CD4-positive, alpha-beta T cell (primary cell): ENCODE measurements at regions not wholly inside any gene's neighbourhood (a gene's known extent, or its start where the extent isn't known, plus 50 kb on each side); places are given as distances from the start of the nearest gene placed in this dataset.

Experiments used
- ATAC-seq: fragments of 200-7000 bp; cut with Tn5 transposase; one replicate; pipeline ENCODE4 v1.10.0; 2022; ENCODE audit warnings: mild to moderate bottlenecking; ENCODE audit not compliant: poor library complexity
- CTCF ChIA-PET: fragments of 350-600 bp; sonication (Branson Sonifier 250); formaldehyde crosslinking; loops from one replicate; lab custom pipeline; 2021; ENCODE audit warnings: antibody characterized with exemption, inconsistent platforms; lab: Charles Lee
- POLR2A ChIA-PET: fragments of 350-600 bp; sonication (Branson Sonifier 250); formaldehyde crosslinking; loops from one replicate; lab custom pipeline; 2021; ENCODE audit warnings: antibody characterized with exemption, inconsistent platforms; lab: Charles Lee
- DNase-seq, 14 experiments: peaks; one replicate each; pipeline ENCODE4 v3.0.0-alpha.2; 2013 to 2020; ENCODE audit warnings: mixed read lengths in 2 of 14
- H3K27ac ChIP-seq, 2 donors: one replicate each; pipeline versions ENCODE4 v1.5.1 to v1.7.0; 2013; ENCODE audit warnings: low read length in 2 of 2, low read depth in 1 of 2, mild to moderate bottlenecking in 1 of 2
- H3K27me3 ChIP-seq, 2 experiments: 1 replicate in 1 of 2; 2 replicates in 1 of 2; pipeline versions ENCODE4 v1.6.1 to v1.7.0; 2013; ENCODE audit warnings: low read length in 2 of 2, control low read depth in 1 of 2, mild to moderate bottlenecking in 1 of 2, moderate library complexity in 1 of 2; ENCODE audit not compliant: insufficient read depth in 2 of 2, control insufficient read depth in 1 of 2
- H3K36me3 ChIP-seq: one replicate; pipeline ENCODE4 v1.6.1; 2013; ENCODE audit warnings: low read length, control low read depth; ENCODE audit not compliant: insufficient read depth
- H3K4me1 ChIP-seq: one replicate; pipeline ENCODE4 v1.6.1; 2013; ENCODE audit warnings: low read length, control low read depth; ENCODE audit not compliant: insufficient read depth
- H3K4me3 ChIP-seq: one replicate; pipeline ENCODE4 v1.5.1; 2013; ENCODE audit warnings: mild to moderate bottlenecking, low read length, moderate library complexity
- H3K9me3 ChIP-seq, 2 experiments: 1 replicate in 1 of 2; 2 replicates in 1 of 2; pipeline versions ENCODE4 v1.6.1 to v1.7.0; 2013; ENCODE audit warnings: low read length in 2 of 2, mild to moderate bottlenecking in 2 of 2, control low read depth in 1 of 2, moderate library complexity in 1 of 2; ENCODE audit not compliant: control insufficient read depth in 1 of 2, insufficient read depth in 1 of 2
- H3K27ac Mint-ChIP-seq: one replicate; pipeline ENCODE4 v1.8.0; 2020; ENCODE audit warnings: mixed read lengths
- H3K27me3 Mint-ChIP-seq: one replicate; pipeline ENCODE4 v1.8.0; 2021; ENCODE audit warnings: mixed read lengths
- H3K36me3 Mint-ChIP-seq: one replicate; pipeline ENCODE4 v1.8.0; 2021; ENCODE audit warnings: low read depth, mixed read lengths
- H3K4me1 Mint-ChIP-seq: one replicate; pipeline ENCODE4 v1.8.0; 2021; ENCODE audit warnings: low read depth, mixed read lengths
- H3K4me3 Mint-ChIP-seq: one replicate; pipeline ENCODE4 v1.8.0; 2020; ENCODE audit warnings: mild to moderate bottlenecking, mixed read lengths
- H3K9me3 Mint-ChIP-seq: one replicate; pipeline ENCODE4 v1.8.0; 2020; ENCODE audit warnings: mixed read lengths
- intact Hi-C, 2 experiments: fragments of 100-400 bp; cut with DNase I in 1 of 2; cut with micrococcal nuclease in 1 of 2; formaldehyde crosslinking; loops; one replicate each; pipeline versions ENCODE4 v1.15.1 to v1.9.0; 2023 to 2025; cut with DNase I, micrococcal nuclease
- TF ChIP-seq, protein P1 (sequence below): fragments of 200-600 bp; IDR thresholded peaks from one replicate; pipeline ENCODE4 v1.8.0; 2022; ENCODE audit warnings: antibody characterized with exemption, mild to moderate bottlenecking

DNA sequence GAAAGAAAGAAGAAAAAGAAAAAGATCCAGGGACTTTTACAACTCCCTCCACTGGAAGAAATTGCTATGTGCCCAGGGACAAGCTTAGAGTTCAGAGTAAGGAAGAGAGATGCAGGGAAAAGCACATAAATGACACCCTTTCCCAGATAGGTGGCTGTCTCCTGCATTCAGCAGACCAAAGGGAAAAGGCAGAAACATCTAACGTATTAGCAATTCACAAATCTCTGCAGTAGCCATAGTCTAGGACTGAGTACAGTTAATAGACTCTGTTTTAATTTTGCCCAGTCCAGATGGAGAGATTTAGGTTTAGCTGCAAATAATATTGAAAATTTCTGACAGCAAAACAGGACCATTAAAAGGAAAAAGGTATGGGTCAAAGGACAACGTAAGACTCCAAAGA, 71.3 kb upstream of the TNFRSF21 start:
- ChIA-PET POLR2A (no interaction called here), CTCF (interaction anchor here (1.0 kb wide), 1 partner anchor 86 kb away, joined by 5 read pairs; no protein-coding TSS in a partner anchor)
- H3K36me3 Mint-ChIP-seq, result no peaks in the 10 kb centered on the region
- DNase-seq (no peak), ATAC-seq (no peak)
- H3K27me3 Mint-ChIP-seq, result peaks cover 12% of the 10 kb centered on the region
- H3K4me1 Mint-ChIP-seq, result no peaks in the 10 kb centered on the region
- H3K27ac Mint-ChIP-seq, result no peak overlapping the region
- intact Hi-C loops, result no loop called here
- no peaks in the 10 kb centered on the region for H3K36me3 ChIP-seq
- H3K9me3 ChIP-seq, result peaks cover 0 to 5% of the 10 kb centered on the region in 2 experiments
- H3K4me3 Mint-ChIP-seq, result no peak overlapping the region
- H3K27ac ChIP-seq, result no peak overlapping the region
- H3K4me1 ChIP-seq, result no peaks in the 10 kb centered on the region
- H3K27me3 ChIP-seq, result peaks cover 0 to 2% of the 10 kb centered on the region in 2 experiments
- TF ChIP-seq, protein P1, sequence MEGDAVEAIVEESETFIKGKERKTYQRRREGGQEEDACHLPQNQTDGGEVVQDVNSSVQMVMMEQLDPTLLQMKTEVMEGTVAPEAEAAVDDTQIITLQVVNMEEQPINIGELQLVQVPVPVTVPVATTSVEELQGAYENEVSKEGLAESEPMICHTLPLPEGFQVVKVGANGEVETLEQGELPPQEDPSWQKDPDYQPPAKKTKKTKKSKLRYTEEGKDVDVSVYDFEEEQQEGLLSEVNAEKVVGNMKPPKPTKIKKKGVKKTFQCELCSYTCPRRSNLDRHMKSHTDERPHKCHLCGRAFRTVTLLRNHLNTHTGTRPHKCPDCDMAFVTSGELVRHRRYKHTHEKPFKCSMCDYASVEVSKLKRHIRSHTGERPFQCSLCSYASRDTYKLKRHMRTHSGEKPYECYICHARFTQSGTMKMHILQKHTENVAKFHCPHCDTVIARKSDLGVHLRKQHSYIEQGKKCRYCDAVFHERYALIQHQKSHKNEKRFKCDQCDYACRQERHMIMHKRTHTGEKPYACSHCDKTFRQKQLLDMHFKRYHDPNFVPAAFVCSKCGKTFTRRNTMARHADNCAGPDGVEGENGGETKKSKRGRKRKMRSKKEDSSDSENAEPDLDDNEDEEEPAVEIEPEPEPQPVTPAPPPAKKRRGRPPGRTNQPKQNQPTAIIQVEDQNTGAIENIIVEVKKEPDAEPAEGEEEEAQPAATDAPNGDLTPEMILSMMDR, result no peak
- no peaks in the 10 kb centered on the region for H3K9me3 Mint-ChIP-seq
- H3K4me3 ChIP-seq, result no peak overlapping the region

DNA sequence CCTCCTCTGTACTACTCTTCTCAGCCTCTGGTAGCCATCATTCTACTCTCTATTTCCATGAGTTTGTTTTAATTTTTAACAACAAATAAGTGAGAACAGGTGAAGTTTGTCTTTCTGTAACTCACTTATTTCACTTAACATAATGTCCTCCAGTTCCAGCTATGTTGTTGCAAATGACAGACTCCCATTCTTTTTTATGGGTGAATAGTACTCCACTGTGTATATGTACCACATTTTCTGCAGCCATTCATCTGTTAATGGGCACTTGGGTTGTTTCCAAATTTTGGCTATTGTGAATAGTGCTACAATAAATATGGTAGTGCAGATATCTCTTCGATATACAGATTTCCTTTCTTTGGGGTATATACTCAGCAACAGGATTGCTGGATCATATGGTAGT, 73.7 kb upstream of the TNFRSF21 start:
- H3K4me1 ChIP-seq, result no peaks in the 10 kb centered on the region
- H3K27me3 ChIP-seq, result peaks cover 0 to 2% of the 10 kb centered on the region in 2 experiments
- Mint-ChIP-seq H3K9me3 (peaks cover 7% of the 10 kb centered on the region), H3K36me3 (no peaks in the 10 kb centered on the region), H3K4me1 (no peaks in the 10 kb centered on the region), H3K4me3 (no peak overlapping the region), H3K27me3 (peaks cover 9% of the 10 kb centered on the region), H3K27ac (no peak overlapping the region)
- no peak overlapping the region for H3K27ac ChIP-seq
- ChIA-PET POLR2A (no interaction called here), CTCF (no interaction called here)
- H3K4me3 ChIP-seq, result no peak overlapping the region
- TF ChIP-seq, protein P1, result no peak
- ATAC-seq (no peak), DNase-seq (no peak)
- peaks cover 0 to 5% of the 10 kb centered on the region in 2 experiments for H3K9me3 ChIP-seq
- intact Hi-C loops, result no loop called here
- no peaks in the 10 kb centered on the region for H3K36me3 ChIP-seq

DNA sequence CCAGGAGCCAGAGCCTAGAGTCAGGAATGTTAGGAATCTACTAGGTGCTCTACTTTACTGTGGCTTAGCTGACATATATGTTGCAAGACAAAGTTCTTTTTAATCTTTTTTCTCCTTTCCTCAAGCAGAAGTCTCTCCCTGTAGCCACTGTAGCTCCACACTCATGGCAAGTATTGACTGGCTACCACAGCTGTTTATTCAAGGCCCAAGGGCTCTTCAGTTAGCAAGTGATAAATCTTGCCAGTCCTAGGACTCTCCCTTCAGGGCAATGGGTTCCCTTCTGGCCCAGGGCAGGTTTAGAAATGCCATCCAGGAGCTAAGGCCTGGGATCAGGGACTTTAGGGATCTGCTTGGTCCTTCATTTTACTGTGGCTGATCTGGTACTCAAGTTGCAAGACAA, 82.0 kb upstream of the TNFRSF21 start:
- H3K4me1 Mint-ChIP-seq, result no peaks in the 10 kb centered on the region
- no peaks in the 10 kb centered on the region for H3K36me3 ChIP-seq
- DNase-seq (no peak), ATAC-seq (no peak)
- intact Hi-C loops, result no loop called here
- peaks cover 0 to 10% of the 10 kb centered on the region in 2 experiments for H3K9me3 ChIP-seq
- ChIA-PET CTCF (no interaction called here), POLR2A (no interaction called here)
- H3K4me3 Mint-ChIP-seq, result no peak overlapping the region
- H3K9me3 Mint-ChIP-seq, result peaks cover 9% of the 10 kb centered on the region
- H3K4me3 ChIP-seq, result no peak overlapping the region
- no peaks in the 10 kb centered on the region for H3K27me3 ChIP-seq
- TF ChIP-seq, protein P1, result no peak
- no peak overlapping the region for H3K27ac ChIP-seq
- no peak overlapping the region for H3K27ac Mint-ChIP-seq
- H3K4me1 ChIP-seq, result no peaks in the 10 kb centered on the region
- H3K36me3 Mint-ChIP-seq, result peaks cover 6% of the 10 kb centered on the region
- H3K27me3 Mint-ChIP-seq, result peaks cover 3% of the 10 kb centered on the region
